ENCODE measurements at regions not wholly inside any gene's neighbourhood (a gene's known extent, or its start where the extent isn't known, plus 50 kb on each side); places are given as distances from the start of the nearest gene placed in this dataset.

DNA sequence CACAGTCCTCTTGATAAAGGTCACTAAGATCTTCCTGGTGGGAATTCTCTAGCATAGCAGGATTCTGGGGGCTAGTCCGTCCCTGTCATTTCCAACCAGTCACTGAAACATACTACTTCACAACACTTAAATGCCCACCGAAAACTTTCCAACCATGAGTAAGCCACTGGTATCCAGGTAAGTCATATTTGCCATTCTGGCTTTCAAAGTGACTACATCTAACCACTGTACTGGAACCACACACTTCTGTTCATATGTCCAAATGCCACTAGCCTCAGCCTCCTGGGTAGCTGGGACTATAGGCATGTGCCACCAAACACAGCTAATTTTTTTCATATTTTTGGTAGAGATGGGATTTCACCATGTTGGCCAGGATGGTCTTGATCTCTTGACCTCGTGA, 64.3 kb upstream of the VANGL1 start:
- ChIA-PET CTCF (no interaction called here), POLR2A (no interaction called here)

DNA sequence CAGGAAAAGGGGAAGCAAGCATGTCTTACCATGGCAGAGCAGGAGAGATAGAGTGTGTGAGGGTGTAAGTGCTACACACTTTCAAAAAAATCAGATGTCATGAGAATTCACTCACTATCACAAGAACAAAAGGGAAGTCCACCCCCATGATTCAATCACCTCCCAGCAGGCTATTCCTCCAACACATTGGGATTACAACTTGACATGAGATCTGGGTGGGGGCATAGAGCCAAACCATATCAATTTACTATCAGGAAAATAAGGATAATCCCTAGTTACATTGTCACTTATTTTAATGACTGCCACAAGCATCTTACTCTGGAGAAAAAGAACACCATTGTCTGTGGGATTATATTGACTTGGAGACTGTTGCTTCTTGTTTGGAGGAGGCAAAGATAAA, 66.1 kb upstream of the VANGL1 start:
- ChIA-PET CTCF (no interaction called here), POLR2A (no interaction called here)

DNA sequence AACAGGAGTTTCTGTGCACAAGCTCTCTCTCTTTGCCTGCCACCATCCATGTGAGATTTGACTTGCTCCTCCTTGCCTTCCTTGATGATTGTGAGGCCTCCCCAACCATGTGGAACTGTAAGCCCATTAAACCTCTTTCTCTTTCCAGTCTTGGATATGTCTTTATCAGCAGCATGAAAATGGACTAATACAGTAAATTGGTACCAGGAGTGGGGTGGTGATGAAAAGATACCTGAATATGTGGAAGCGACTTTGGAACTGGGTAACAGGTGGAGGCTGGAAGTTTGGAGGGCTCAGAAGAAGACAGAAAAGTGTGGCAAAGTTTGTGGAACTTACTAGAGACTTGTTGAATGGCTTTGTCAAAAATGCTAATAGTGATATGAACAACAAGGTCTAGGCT, 69.1 kb upstream of the VANGL1 start:
- CTCF ChIA-PET, result no interaction called here
- POLR2A ChIA-PET, result no interaction called here

DNA sequence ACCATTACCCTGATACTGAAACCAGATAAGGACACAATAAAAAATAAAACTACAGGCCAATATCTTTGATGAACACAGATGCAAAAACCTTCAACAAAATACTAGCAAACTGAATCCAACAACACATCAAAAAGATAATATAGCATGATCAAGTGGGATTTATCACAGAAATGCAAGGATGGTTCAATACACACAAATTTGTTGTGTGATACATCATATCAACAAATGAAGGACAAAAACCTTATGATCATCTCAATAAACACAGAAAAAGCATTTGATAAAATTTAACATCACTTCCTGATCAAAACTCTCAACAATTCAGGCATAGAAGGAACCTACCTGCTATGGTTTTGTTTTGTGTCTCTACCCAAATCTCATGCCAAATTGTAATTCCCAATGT, 74.3 kb upstream of the VANGL1 start:
- POLR2A ChIA-PET, result no interaction called here
- CTCF ChIA-PET, result no interaction called here

DNA sequence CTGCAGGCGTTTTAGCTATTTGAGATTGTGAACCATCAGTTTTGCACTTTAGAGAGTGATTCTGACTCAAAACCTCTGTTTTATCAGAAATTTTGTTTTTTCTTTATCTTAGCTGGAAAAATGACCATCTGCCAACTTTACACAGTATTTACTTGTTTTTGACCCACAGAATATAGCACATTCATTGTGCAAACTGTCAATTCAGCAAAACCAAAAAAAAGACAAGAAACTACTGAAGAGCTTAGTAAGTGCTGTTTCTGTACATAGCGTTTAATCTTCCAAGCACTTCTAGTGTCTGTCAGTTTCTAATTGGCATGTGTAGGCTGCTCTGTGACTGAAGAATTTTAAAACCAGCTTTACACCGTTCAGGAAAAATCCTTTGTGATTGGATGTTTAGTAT, 76.0 kb upstream of the VANGL1 start:
- ChIA-PET CTCF (no interaction called here), POLR2A (no interaction called here)

DNA sequence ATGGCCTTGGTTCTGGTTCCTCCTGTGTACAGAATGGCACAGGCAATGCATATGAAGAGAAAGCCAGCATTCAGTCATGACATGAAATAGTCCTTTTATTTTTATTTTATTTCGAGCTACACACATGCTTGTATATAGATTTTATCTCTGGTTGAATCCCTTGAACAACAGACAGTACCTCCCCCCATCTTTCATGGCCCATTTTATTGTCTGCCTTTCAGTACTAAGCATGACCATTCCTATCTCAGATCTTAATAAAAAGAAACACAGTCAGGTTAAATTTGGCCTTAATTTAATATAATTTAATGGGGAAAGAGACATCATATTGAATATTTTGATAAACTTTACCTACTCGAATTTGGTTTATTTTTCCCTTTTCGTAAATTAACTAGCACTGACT, 76.4 kb upstream of the VANGL1 start:
- POLR2A ChIA-PET, result no interaction called here
- CTCF ChIA-PET, result no interaction called here

DNA sequence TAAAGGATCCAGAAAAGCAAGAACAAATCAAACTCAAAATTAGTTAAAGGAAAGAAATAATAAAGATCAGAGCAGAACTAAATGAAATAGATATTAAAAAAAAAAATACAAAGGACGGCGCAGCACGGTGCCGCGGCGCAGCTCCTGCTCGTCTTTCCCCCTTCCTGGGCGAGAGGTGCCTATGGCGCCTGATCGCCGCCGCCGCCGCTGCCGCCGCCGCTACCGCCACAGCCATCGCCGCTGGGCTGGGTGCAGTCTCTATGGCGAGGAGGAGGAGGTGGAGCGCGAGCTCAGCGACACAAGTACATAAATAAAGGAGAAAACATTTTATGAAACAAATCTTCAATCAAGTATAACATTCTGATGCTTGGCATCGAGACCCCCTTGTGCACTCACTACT, 77.6 kb upstream of the VANGL1 start:
- ChIA-PET CTCF (interaction anchor here (0.6 kb wide), 1 partner anchor 75 kb away, joined by 3 read pairs; no protein-coding TSS in a partner anchor), POLR2A (no interaction called here)

DNA sequence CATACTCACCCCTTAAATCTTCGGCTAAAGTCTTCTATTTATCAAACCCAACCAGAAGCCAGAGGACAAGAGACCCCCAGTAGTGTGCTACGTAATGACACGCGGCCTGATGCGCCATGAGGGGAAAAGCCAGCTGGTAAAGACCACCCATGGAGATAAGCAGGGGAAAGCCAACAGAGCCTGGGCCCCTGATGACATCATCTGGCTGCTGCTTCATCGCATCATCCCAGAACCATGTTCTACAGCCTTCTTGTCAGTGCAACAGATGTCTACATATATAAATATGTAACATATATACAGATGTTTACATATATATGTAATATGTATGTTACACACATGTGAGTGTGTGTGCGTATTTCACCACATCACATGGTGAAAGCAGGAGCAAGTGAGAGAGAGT, 81.7 kb upstream of the VANGL1 start:
- ChIA-PET CTCF (no interaction called here), POLR2A (no interaction called here)

DNA sequence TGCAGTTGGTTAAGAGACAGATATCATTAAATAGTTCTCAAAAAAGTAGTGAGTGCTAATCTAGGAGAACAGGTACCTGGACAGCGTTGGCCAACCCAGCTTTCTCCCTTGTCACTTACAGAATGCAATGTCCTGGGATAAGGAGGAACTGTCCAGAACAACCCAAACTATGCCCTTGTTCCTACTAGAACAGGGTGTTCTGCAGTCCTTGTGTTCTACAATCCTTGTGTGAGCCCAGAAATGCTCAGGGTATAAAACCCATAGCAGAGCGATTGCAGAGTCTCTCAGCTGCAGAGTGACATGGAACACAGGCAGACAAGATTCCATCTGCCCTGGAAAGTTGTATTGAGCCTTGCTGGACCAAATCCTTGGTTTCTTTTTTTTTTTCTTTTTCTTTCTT, 83.5 kb upstream of the VANGL1 start:
- POLR2A ChIA-PET, result no interaction called here
- CTCF ChIA-PET, result interaction anchor here (2.1 kb wide), 1 partner anchor 37 kb away, joined by 5 read pairs; no protein-coding TSS in a partner anchor

DNA sequence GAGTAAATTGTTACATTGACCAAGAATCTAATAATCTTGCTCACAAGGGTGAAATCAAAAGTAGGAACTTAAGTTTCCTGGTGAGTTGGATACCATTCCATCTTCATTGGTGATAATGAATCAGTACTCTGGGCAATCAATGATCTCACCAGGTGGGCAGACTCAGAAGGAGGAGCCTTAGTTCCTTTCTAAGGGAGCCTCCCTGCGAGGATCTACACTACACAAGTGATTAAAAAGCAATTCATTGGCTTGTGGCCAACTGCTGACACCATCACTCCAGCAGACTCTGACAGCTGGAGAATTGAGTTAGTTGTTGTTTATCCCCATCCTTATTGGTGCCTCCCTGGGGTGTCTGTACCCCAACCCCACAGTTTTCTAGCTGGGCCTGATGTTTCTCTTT, 84.1 kb upstream of the VANGL1 start:
- ChIA-PET CTCF (interaction anchor here (2.1 kb wide), 1 partner anchor 38 kb away, joined by 5 read pairs; no protein-coding TSS in a partner anchor), POLR2A (no interaction called here)

DNA sequence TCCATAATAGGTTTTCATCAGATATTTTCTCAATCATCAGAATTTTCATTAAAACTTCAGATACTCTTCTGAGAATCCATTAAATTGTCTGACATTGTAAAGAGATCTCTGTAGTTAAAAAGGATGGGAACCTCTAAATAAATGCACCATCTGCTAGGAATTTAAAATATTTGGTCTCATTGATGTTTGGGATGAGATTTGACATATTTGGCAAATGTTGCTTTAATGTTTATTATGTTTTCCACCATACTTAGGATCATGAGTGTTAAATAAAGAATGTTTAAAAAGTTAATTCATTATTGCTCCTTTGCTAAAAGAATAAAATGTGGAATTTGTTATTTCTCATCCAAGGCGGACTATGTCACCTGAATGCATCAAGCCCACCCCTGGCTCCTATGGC, 85.5 kb upstream of the VANGL1 start:
- ChIA-PET CTCF (no interaction called here), POLR2A (no interaction called here)

DNA sequence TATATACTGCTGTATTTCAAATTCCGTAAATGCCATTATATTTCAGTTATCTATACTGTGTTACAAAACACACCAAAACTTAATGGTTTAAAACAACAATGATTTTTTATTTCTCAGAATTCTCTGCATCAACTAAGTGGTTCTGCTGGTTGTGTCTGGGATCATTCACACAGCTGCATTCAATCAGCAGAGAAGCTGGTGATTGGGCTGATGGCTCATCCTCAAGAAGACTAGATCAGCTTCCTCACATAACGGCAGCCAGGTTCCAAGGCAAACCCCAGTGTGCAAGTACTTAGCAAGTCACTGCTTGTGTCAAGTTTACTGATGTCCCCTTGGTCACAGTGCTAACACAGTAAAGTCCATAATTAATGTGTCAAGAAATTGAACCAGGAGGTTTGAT, 86.3 kb upstream of the VANGL1 start:
- ChIA-PET CTCF (no interaction called here), POLR2A (no interaction called here)

DNA sequence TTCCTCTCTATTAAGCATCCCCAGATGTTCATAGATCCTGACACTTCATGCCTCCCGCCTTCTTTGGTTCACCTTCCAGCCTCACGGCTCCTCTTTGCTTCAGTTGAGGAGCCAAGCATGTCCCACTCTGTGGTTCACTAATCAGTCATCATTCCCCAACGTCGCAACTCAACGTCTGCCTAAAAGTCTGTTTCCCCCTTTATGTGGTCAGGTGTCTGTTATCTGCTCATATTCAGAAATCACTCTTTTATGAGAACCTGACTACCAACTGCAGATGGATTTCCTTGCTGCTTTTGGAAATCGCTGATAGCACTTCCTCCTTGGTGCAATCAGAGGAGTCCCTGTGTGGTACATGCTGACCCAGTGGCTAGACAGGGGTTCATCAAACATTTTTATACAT, 94.1 kb upstream of the VANGL1 start:
- ChIA-PET CTCF (no interaction called here), POLR2A (no interaction called here)

DNA sequence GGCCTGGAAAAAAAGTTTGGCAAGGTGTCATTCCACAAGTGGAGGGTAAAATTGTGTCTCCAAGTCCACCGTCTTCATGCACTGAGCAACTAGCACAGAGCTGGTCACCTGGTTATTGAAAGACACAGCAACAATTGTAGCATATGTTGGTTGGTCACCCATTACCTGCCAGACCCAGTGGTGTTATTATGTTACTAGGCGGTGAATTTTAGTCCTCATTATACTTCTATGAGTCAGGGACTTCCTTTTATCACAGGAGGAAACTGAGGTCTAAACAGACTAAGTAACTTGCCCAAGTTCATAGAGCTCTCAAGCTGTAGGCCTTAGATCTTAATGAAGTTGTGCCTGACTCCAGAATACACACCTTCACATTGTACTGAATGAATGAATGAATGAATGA, 94.9 kb upstream of the VANGL1 start:
- POLR2A ChIA-PET, result no interaction called here
- CTCF ChIA-PET, result no interaction called here

DNA sequence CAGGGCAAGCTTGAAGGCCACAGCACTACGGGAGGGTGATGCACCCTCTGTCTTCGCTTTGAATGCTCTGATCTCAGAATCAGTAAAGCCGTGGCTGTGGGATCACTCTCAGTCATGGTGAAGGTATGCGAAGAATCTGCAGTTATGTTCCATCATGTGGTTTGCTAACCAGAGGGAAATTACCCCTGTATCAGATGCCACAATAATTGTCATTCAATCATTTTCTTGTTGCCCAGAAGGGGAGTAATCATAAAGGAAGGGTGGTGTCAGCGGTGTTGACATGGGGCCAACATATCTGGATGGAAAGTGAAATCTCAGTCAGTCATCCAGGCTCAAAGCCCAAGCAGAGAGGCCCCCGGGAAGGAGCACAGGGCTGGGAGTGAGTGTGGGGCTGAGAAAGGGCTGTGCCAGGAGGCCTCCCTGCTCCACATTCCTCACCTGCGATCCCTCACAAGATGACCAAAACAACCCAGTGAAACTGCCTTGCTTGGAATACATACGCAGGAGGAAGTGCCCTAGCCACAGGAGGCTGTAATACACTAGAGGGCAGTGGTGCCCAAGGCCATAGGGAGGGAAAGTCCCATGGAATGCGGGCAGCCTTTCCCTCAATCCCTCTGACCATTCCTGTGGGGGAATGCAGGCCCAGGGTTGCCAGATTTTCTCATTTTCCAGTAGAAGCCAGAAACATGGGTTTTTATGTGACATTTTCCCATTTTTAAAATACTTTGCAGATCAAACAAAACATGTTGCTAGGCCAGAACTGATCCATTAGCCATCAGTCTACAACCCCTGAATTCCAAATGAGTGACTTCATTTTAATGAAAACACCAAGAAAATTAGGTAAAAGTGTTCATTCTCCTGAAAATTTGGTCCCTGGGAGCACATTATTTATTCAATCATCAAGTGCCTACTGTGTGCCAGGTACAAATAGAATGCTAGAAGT, 95.7 kb upstream of the VANGL1 start:
- CTCF ChIA-PET, result no interaction called here
- POLR2A ChIA-PET, result no interaction called here

DNA sequence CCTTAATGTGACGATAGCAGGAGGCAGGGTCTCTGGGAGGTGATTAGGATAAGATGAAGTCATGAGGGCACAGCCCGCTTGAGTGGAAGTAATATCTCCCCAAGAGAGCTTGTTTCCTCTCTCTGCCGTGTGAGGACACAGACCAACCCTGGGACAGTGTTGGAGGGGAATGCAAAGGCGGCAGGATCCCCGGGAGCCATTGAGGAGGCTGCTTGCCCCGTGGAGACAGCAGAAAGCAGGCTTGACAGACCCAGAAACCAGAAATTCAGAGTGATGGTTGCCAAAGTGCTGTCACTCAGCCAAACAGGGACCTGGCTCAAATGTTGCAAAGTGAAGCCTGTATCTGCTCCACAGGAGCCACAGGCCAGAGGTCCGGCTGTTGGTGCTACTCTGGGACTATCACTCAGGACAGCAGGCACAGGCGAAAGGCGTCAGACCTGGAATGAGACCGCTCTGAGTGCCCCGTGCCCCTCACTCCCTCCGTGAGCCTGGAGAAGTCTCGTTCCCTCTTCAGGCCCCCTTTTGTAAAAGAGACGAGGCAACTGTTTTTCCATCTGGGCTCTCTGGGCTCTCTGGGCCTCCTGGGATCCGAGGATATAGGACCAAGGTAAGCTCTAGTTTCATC, 96.6 kb upstream of the VANGL1 start:
- CTCF ChIA-PET, result no interaction called here

DNA sequence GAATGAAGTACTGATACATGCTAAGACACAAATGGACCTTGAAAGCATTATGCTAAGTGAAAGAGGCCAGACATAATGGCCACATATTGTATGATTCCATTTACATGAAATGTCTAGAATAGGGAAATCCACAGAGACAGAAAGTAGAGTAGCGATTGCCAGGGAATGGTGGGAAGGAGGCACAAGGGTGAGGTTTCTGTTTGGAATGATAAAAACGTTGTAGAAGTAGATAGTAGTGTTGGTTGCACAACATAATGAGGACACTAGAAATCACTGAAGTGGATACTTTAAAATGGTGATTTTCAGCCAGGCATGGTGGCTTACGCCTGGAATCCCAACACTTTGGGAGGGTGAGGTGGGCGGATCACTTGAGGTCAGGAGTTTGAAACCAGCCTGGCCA, 97.6 kb upstream of the VANGL1 start:
- ChIA-PET CTCF (no interaction called here), POLR2A (no interaction called here)

More for the DNA sequence above, 96.6 kb upstream of the VANGL1 start:
- POLR2A ChIA-PET, result no interaction called here

DNA sequence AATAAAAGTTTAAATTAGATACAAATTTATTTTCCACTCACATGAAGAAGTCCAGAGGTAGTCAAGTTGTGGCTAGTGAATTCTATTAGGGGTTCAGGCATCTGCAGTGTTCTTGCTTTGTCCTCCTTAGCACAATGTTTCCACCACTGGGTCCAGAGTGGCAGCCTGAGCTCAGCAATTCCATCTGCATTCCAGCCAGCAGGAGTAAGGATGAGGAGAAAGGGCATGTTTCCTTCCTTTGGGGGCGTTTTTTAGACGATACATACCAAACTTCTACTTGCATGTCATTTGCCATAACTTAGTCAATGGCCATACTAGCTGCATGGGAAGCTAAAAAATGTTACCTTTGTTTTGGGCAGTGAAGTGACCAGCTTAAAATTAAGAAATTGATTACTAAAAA, 98.5 kb upstream of the VANGL1 start:
- CTCF ChIA-PET, result no interaction called here
- POLR2A ChIA-PET, result no interaction called here

DNA sequence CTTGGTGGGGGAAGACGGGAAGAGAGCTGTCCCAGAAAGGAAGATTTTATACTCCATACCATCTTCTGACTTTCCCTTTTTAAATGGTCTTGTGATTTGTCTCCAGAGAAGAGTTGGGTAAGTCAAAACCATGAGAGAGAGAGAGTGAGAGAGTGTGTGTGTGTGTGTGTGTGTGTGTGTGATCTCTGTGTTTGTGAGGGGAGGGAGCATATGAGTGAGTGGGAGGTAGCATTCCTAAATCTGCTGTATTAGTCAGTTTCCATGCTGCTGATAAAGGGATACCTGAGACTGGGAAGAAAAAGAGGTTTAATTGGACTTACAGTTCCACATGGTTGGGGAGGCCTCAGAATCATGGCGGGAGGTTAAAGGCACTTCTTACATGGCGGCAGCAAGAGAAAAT, 102.0 kb upstream of the VANGL1 start:
- CTCF ChIA-PET, result no interaction called here
- POLR2A ChIA-PET, result no interaction called here

DNA sequence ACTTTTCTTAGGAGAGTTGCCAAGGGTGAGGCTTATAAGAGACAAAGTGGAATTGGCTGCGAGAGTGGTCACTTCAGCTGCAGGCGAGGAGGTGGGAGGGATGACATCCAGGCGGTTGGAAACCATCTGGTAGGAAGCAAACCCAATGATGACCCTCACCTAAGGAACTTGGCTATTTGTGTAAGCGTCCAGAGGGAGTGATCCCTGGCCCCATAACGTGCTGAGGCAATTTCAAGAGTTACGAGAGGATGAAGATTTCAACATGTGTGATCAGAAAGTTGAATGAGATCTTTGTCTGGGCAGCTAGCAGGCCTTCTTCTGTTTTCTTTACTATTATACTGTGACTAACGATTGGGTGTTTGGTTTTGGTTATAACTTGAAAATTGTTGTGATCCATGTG, 102.7 kb upstream of the VANGL1 start:
- ChIA-PET POLR2A (no interaction called here), CTCF (no interaction called here)

DNA sequence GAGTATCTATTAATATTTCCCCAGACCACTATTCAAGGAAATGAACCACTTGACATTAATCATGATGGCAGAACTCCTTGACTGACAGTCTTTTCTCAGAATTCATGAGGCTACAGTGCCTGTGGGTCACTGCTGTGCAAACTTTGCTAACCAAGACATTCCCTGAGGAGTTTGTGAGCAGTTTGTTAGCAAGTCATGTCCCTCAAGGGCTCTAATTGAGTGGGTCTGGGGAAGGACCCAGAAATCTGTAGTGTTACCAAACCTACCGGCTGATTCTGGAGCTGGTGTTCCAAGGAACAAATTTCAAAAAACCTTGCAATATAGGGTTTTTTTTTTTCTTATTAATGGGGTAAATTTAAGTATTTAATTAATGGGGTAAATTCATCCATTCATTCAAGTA, 103.2 kb upstream of the VANGL1 start:
- ChIA-PET CTCF (no interaction called here), POLR2A (no interaction called here)

DNA sequence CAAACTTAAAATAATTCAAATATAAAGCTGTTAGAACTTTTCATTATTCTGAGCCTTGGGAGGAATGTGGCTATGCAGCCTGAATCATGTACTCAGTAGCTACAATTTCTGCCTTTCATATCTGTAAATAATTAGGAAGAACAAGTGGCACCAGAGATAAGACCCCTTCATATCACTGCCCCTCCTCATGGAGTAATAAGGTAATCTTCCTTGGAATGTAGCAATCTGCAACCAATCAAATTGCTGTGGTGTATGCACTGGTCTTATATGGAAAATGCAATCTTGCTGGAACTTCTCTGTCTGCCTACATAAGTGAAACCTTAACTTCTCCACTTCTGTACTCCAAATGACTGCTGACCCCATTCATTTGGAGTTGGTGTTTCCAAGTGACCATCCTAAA, 104.4 kb upstream of the VANGL1 start:
- POLR2A ChIA-PET, result no interaction called here
- CTCF ChIA-PET, result no interaction called here
